CD4-positive, alpha-beta memory T cell (primary cell): ENCODE measurements at regions not wholly inside any gene's neighbourhood (a gene's known extent, or its start where the extent isn't known, plus 50 kb on each side); places are given as distances from the start of the nearest gene placed in this dataset.

Experiments
- CTCF ChIA-PET: fragments of 350-600 bp; sonication (Branson Sonifier 250); formaldehyde crosslinking; loops from one replicate; lab custom pipeline; 2021; ENCODE audit warnings: inconsistent platforms; ENCODE audit not compliant: partially characterized antibody; lab: Charles Lee
- POLR2A ChIA-PET: fragments of 350-600 bp; sonication (Branson Sonifier 250); formaldehyde crosslinking; loops from one replicate; lab custom pipeline; 2021; ENCODE audit not compliant: partially characterized antibody; lab: Charles Lee
- DNase-seq, 5 donors: peaks; one replicate each; pipeline versions ENCODE4 v3.0.0 to v3.0.0-alpha.2; 2020 to 2022; ENCODE audit warnings: mixed read lengths in 1 of 5
- H3K27ac ChIP-seq: one replicate; pipeline ENCODE4 v1.7.0; 2013; ENCODE audit warnings: low read depth, low read length
- H3K27me3 ChIP-seq: 2 replicates; pipeline ENCODE4 v1.7.0; 2013; ENCODE audit warnings: mild to moderate bottlenecking, low read length, moderate library complexity; ENCODE audit not compliant: insufficient read depth
- H3K36me3 ChIP-seq: 2 replicates; pipeline ENCODE4 v1.7.0; 2013; ENCODE audit warnings: mild to moderate bottlenecking, low read length, moderate library complexity; ENCODE audit not compliant: insufficient read depth
- H3K4me1 ChIP-seq: 2 replicates; pipeline ENCODE4 v1.7.0; 2013; ENCODE audit warnings: mild to moderate bottlenecking, low read length, moderate library complexity; ENCODE audit not compliant: insufficient read depth
- H3K4me3 ChIP-seq, 2 donors: one replicate each; pipeline ENCODE4 v1.7.0; 2013; ENCODE audit warnings: low read length in 2 of 2, mild to moderate bottlenecking in 1 of 2
- H3K9me3 ChIP-seq, 2 donors: one replicate each; pipeline ENCODE4 v1.7.0; 2013; ENCODE audit warnings: low read length in 2 of 2, control low read depth in 1 of 2; ENCODE audit not compliant: control insufficient read depth in 1 of 2
- H3K27ac Mint-ChIP-seq, 7 donors: one replicate each; pipeline ENCODE4 v1.8.0; 2020 to 2021; ENCODE audit warnings: mixed read lengths in 7 of 7, mild to moderate bottlenecking in 6 of 7, inconsistent platforms in 3 of 7, moderate library complexity in 3 of 7
- H3K27me3 Mint-ChIP-seq, 2 donors: one replicate each; pipeline ENCODE4 v1.8.0; 2020 to 2021; ENCODE audit warnings: mixed read lengths in 2 of 2
- H3K36me3 Mint-ChIP-seq, 2 donors: one replicate each; pipeline ENCODE4 v1.8.0; 2020 to 2021; ENCODE audit warnings: mixed read lengths in 2 of 2, inconsistent platforms in 1 of 2, mild to moderate bottlenecking in 1 of 2
- H3K4me1 Mint-ChIP-seq, 4 donors: one replicate each; pipeline ENCODE4 v1.8.0; 2020 to 2021; ENCODE audit warnings: mixed read lengths in 4 of 4, mild to moderate bottlenecking in 1 of 4
- H3K4me3 Mint-ChIP-seq, 8 donors: one replicate each; pipeline ENCODE4 v1.8.0; 2020 to 2021; ENCODE audit warnings: mixed read lengths in 8 of 8, mild to moderate bottlenecking in 7 of 8, moderate library complexity in 6 of 8, inconsistent platforms in 3 of 8
- H3K9me3 Mint-ChIP-seq, 8 donors: one replicate each; pipeline ENCODE4 v1.8.0; 2020 to 2021; ENCODE audit warnings: mixed read lengths in 8 of 8, mild to moderate bottlenecking in 5 of 8, inconsistent platforms in 3 of 8, moderate library complexity in 1 of 8
- intact Hi-C: fragments of 100-400 bp; cut with micrococcal nuclease; formaldehyde crosslinking; loops from one replicate; pipeline ENCODE4 v1.15.1; 2023

GRCh38 chr1:213423605-213424004 is 372.6 kb downstream of the RPS6KC1 start:
- Histone ChIP-seq H3K36me3 (no peaks in the 10 kb centered on the region), H3K4me1 (no peaks in the 10 kb centered on the region), H3K4me3 (no peak overlapping the region), H3K27ac (no peak overlapping the region), H3K27me3 (no peaks in the 10 kb centered on the region), H3K9me3 (no peaks in the 10 kb centered on the region)
- ChIA-PET POLR2A (no interaction called here), CTCF (interaction anchor here (1.1 kb wide), 1 partner anchor 28 kb away, joined by 3 read pairs; no protein-coding TSS in a partner anchor)
- Mint-ChIP-seq H3K4me3 (no peak overlapping the region), H3K27ac (no peak overlapping the region), H3K36me3 (no peaks in the 10 kb centered on the region), H3K27me3 (peaks cover 1 to 3% of the 10 kb centered on the region in 2 donors), H3K4me1 (no peaks in the 10 kb centered on the region), H3K9me3 (peaks cover 0 to 4% (median 0%) of the 10 kb centered on the region in 8 donors)
- no peak for DNase-seq
- intact Hi-C loops: no loop called here

- H3K27me3 Mint-ChIP-seq: peaks cover 2 to 3% of the 10 kb centered on the region in 2 donors
Observed at GRCh38 chr1:213425376-213426030, 374.5 kb downstream of the RPS6KC1 start.

GRCh38 chr1:213429642-213430041 is 378.6 kb downstream of the RPS6KC1 start:
- Histone ChIP-seq H3K27me3 (no peaks in the 10 kb centered on the region), H3K9me3 (no peaks in the 10 kb centered on the region), H3K27ac (no peak overlapping the region), H3K36me3 (no peaks in the 10 kb centered on the region), H3K4me1 (no peaks in the 10 kb centered on the region), H3K4me3 (no peak overlapping the region)
- Mint-ChIP-seq H3K4me3 (no peak overlapping the region), H3K36me3 (no peaks in the 10 kb centered on the region), H3K4me1 (no peaks in the 10 kb centered on the region), H3K27ac (no peak overlapping the region), H3K27me3 (peaks cover 0 to 7% of the 10 kb centered on the region in 2 donors), H3K9me3 (peaks cover 0 to 3% (median 0%) of the 10 kb centered on the region in 8 donors)
- CTCF ChIA-PET: no interaction called here
- DNase-seq: no peak
- POLR2A ChIA-PET: no interaction called here
- intact Hi-C loops: no loop called here

More at GRCh38 chr1:213425376-213426030, 374.5 kb downstream of the RPS6KC1 start:
- intact Hi-C loops: no loop called here
- H3K36me3 Mint-ChIP-seq: no peaks in the 10 kb centered on the region
- Histone ChIP-seq H3K9me3 (no peaks in the 10 kb centered on the region), H3K4me1 (no peaks in the 10 kb centered on the region), H3K4me3 (no peak overlapping the region), H3K36me3 (no peaks in the 10 kb centered on the region), H3K27ac (no peak overlapping the region), H3K27me3 (no peaks in the 10 kb centered on the region)
- peaks cover 0 to 4% (median 0%) of the 10 kb centered on the region in 8 donors for H3K9me3 Mint-ChIP-seq
- H3K4me1 Mint-ChIP-seq: no peaks in the 10 kb centered on the region
- no peak overlapping the region for H3K27ac Mint-ChIP-seq
- ChIA-PET CTCF (no interaction called here), POLR2A (no interaction called here)
- no peak for DNase-seq
- H3K4me3 Mint-ChIP-seq: no peak overlapping the region

- DNase-seq: no peak
- Mint-ChIP-seq H3K27me3 (peaks cover 2 to 8% of the 10 kb centered on the region in 2 donors), H3K4me3 (no peak overlapping the region), H3K27ac (no peak overlapping the region), H3K36me3 (no peaks in the 10 kb centered on the region), H3K9me3 (peaks cover 0 to 6% (median 3%) of the 10 kb centered on the region in 8 donors), H3K4me1 (no peaks in the 10 kb centered on the region)
- intact Hi-C loops: no loop called here
- Histone ChIP-seq H3K9me3 (no peaks in the 10 kb centered on the region), H3K27ac (no peak overlapping the region), H3K4me3 (no peak overlapping the region), H3K4me1 (no peaks in the 10 kb centered on the region), H3K27me3 (no peaks in the 10 kb centered on the region), H3K36me3 (no peaks in the 10 kb centered on the region)
- POLR2A ChIA-PET: no interaction called here
- CTCF ChIA-PET: no interaction called here
Observed at GRCh38 chr1:213435715-213436114, 384.7 kb downstream of the RPS6KC1 start.

GRCh38 chr1:213438339-213438738 is 387.3 kb downstream of the RPS6KC1 start:
- Histone ChIP-seq H3K4me3 (no peak overlapping the region), H3K36me3 (no peaks in the 10 kb centered on the region), H3K4me1 (no peaks in the 10 kb centered on the region), H3K27me3 (no peaks in the 10 kb centered on the region), H3K9me3 (no peaks in the 10 kb centered on the region), H3K27ac (no peak overlapping the region)
- H3K4me1 Mint-ChIP-seq: no peaks in the 10 kb centered on the region
- no peak for DNase-seq
- POLR2A ChIA-PET: no interaction called here
- H3K36me3 Mint-ChIP-seq: no peaks in the 10 kb centered on the region
- intact Hi-C loops: no loop called here
- peaks cover 0 to 6% (median 3%) of the 10 kb centered on the region in 8 donors for H3K9me3 Mint-ChIP-seq
- no peak overlapping the region for H3K4me3 Mint-ChIP-seq
- H3K27me3 Mint-ChIP-seq: peaks cover 2 to 15% of the 10 kb centered on the region in 2 donors
- no peak overlapping the region for H3K27ac Mint-ChIP-seq
- CTCF ChIA-PET: no interaction called here

GRCh38 chr1:213439703-213440102 is 388.7 kb downstream of the RPS6KC1 start:
- intact Hi-C loops: no loop called here
- Histone ChIP-seq H3K4me3 (no peak overlapping the region), H3K36me3 (no peaks in the 10 kb centered on the region), H3K9me3 (no peaks in the 10 kb centered on the region), H3K27ac (no peak overlapping the region), H3K4me1 (no peaks in the 10 kb centered on the region), H3K27me3 (no peaks in the 10 kb centered on the region)
- peaks cover 3 to 14% of the 10 kb centered on the region in 2 donors for H3K27me3 Mint-ChIP-seq
- no peaks in the 10 kb centered on the region for H3K4me1 Mint-ChIP-seq
- CTCF ChIA-PET: no interaction called here
- H3K9me3 Mint-ChIP-seq: peaks cover 0 to 7% (median 3%) of the 10 kb centered on the region in 8 donors
- no peak for DNase-seq
- POLR2A ChIA-PET: no interaction called here
- no peak overlapping the region for H3K4me3 Mint-ChIP-seq
- H3K27ac Mint-ChIP-seq: no peak overlapping the region
- H3K36me3 Mint-ChIP-seq: no peaks in the 10 kb centered on the region

- H3K9me3 ChIP-seq: no peaks in the 10 kb centered on the region
- Mint-ChIP-seq H3K9me3 (peaks cover 0 to 7% (median 3%) of the 10 kb centered on the region in 8 donors), H3K27ac (no peak overlapping the region), H3K4me3 (no peak overlapping the region), H3K36me3 (no peaks in the 10 kb centered on the region), H3K27me3 (peaks cover 3 to 14% of the 10 kb centered on the region in 2 donors), H3K4me1 (no peaks in the 10 kb centered on the region)
- no peaks in the 10 kb centered on the region for H3K4me1 ChIP-seq
- no peak for DNase-seq
- no peaks in the 10 kb centered on the region for H3K27me3 ChIP-seq
- intact Hi-C loops: no loop called here
- ChIA-PET CTCF (no interaction called here), POLR2A (no interaction called here)
- H3K4me3 ChIP-seq: no peak overlapping the region
- H3K36me3 ChIP-seq: no peaks in the 10 kb centered on the region
- H3K27ac ChIP-seq: no peak overlapping the region
Observed at GRCh38 chr1:213440766-213441165, 389.7 kb downstream of the RPS6KC1 start.
